ENCODE measurements at regions not wholly inside any gene's neighbourhood (a gene's known extent, or its start where the extent isn't known, plus 50 kb on each side); places are given as distances from the start of the nearest gene placed in this dataset.
A peak's percentile ranks its signal among the peaks of the same experiment; 100 is the strongest.

- Histone ChIP-seq H3K36me3 (replicated peaks in 1 of 2; ENCODE audit: control insufficient read depth in 1 of 2, insufficient read depth in 2 of 2, low read length in 1 of 2) (no peaks in the 10 kb centered on the region), H3K9ac (no peak overlapping the region), H3K4me2 (no peak overlapping the region), H3K27me3 (ENCODE audit: insufficient read depth) (no peaks in the 10 kb centered on the region), H3K79me2 (ENCODE audit: insufficient read depth) (no peaks in the 10 kb centered on the region), H3K4me3 (ENCODE audit: low read depth in 2 of 2, low read length in 1 of 2) (no peak overlapping the region), H3K27ac (ENCODE audit: low read depth in 2 of 2, low read length in 1 of 2) (peak overlapping the region in 1 of 2 experiments; percentile 76; a peak in 2 of 4 replicates), H2AFZ (ENCODE audit: low read depth) (no peak overlapping the region), H3K4me1 (ENCODE audit: control insufficient read depth in 1 of 2, insufficient read depth in 2 of 2, low read depth in 1 of 2, low read length in 1 of 2) (peaks cover 0 to 40% of the 10 kb centered on the region in 2 experiments; a peak in 2 of 4 replicates), H3F3A (replicated peaks; ENCODE audit: insufficient read depth) (peaks cover under 1% of the 10 kb centered on the region), H3K9me2 (no peaks in the 10 kb centered on the region), H3K9me3 (no peaks in the 10 kb centered on the region), H4K20me1 (ENCODE audit: insufficient read depth) (no peaks in the 10 kb centered on the region)
- ChIA-PET POLR2A (no interaction called here), CTCF (interaction anchor here (0.7 to 1.4 kb wide), 3 partner anchors 14 to 61 kb away, joined by 3 read pairs; no protein-coding TSS in a partner anchor)
- no peak for DNase-seq
- TF ChIP-seq MAX (IDR thresholded peaks at IDR 0.05; ENCODE audit: low read depth) (no peak), ZBTB33 (IDR thresholded peaks at IDR 0.05; ENCODE audit: borderline replicate concordance, low read depth) (no peak), EP300 (IDR thresholded peaks at IDR 0.05; ENCODE audit: borderline replicate concordance in 1 of 2, low read depth in 1 of 2, low read length in 1 of 2) (no peak)
- WGBS (ENCODE audit: low lambda C conversion rate) = 53% methylated on average over 6 of the region's 6 CpGs
Measured at GRCh38 chr11:116466191-116466590, 306.6 kb downstream of the BUD13 start.

- Histone ChIP-seq H3K9me3 (no peaks in the 10 kb centered on the region), H3F3A (replicated peaks; ENCODE audit: insufficient read depth) (no peaks in the 10 kb centered on the region), H3K9ac (no peak overlapping the region), H3K4me3 (ENCODE audit: low read depth in 2 of 2, low read length in 1 of 2) (no peak overlapping the region), H3K79me2 (ENCODE audit: insufficient read depth) (no peaks in the 10 kb centered on the region), H3K4me1 (ENCODE audit: control insufficient read depth in 1 of 2, insufficient read depth in 2 of 2, low read depth in 1 of 2, low read length in 1 of 2) (peaks cover 0 to 45% of the 10 kb centered on the region in 2 experiments; a peak in 2 of 4 replicates), H3K27me3 (ENCODE audit: insufficient read depth) (no peaks in the 10 kb centered on the region), H4K20me1 (ENCODE audit: insufficient read depth) (no peaks in the 10 kb centered on the region), H3K9me2 (no peaks in the 10 kb centered on the region), H3K36me3 (replicated peaks in 1 of 2; ENCODE audit: control insufficient read depth in 1 of 2, insufficient read depth in 2 of 2, low read length in 1 of 2) (no peaks in the 10 kb centered on the region), H3K27ac (ENCODE audit: low read depth in 2 of 2, low read length in 1 of 2) (no peak overlapping the region; a peak in 1 of 4 replicates), H2AFZ (ENCODE audit: low read depth) (no peak overlapping the region), H3K4me2 (no peak overlapping the region)
- CTCF ChIA-PET = interaction anchor here (1.2 to 1.6 kb wide), 3 partner anchors 9 to 35 kb away, joined by 3 to 4 read pairs (median 4); no protein-coding TSS in a partner anchor
- no peak for DNase-seq
- TF ChIP-seq POLR2AphosphoS5 (IDR thresholded peaks at IDR 0.05; ENCODE audit: low read depth, low read length) (no peak), NFIC (IDR thresholded peaks at IDR 0.05; ENCODE audit: borderline replicate concordance) (no peak), CTCF (IDR thresholded peaks at IDR 0.05) (no peak), NRF1 (IDR thresholded peaks at IDR 0.05; ENCODE audit: low read depth, low read length) (no peak), USF1 (IDR thresholded peaks at IDR 0.05; ENCODE audit: borderline replicate concordance, low read depth) (no peak), RCOR1 (IDR thresholded peaks at IDR 0.05; ENCODE audit: low read length) (no peak), PBX3 (IDR thresholded peaks at IDR 0.05) (no peak), TAF1 (IDR thresholded peaks at IDR 0.05; ENCODE audit: borderline replicate concordance, low read depth, low read length) (no peak), FOXJ3 (CRISPR knock-in tag; IDR thresholded peaks at IDR 0.05) (no peak), RAD21 (IDR thresholded peaks at IDR 0.05; ENCODE audit: low read length) (no peak), EZH2phosphoT487 (IDR thresholded peaks at IDR 0.05; ENCODE audit: borderline replicate concordance, low read depth) (no peak), FOSL2 (IDR thresholded peaks at IDR 0.05; ENCODE audit: borderline replicate concordance, low read depth) (no peak), SMC3 (IDR thresholded peaks at IDR 0.05; ENCODE audit: low read depth, low read length) (no peak)
- POLR2A ChIA-PET = interaction anchor here (0.7 kb wide), 1 partner anchor 79 kb away, joined by 3 read pairs; no protein-coding TSS in a partner anchor
- 45% methylated on average over 4 of the region's 4 CpGs for WGBS (ENCODE audit: low lambda C conversion rate)
Measured at GRCh38 chr11:116465056-116465455, 307.7 kb downstream of the BUD13 start.

Measured in SK-N-SH (cell line).